Neural progenitor cell (in vitro differentiated cells): ENCODE measurements at regions not wholly inside any gene's neighbourhood (a gene's known extent, or its start where the extent isn't known, plus 50 kb on each side); places are given as distances from the start of the nearest gene placed in this dataset.

Experiments
- CTCF ChIP-seq: fragments of 200-600 bp; sonication (generic); IDR thresholded peaks from 2 replicates; pipeline ENCODE4 v1.5.1; 2017; ENCODE audit warnings: antibody characterized with exemption, mild to moderate bottlenecking
- EZH2 ChIP-seq: fragments of 200-600 bp; sonication (generic); IDR thresholded peaks from 2 replicates; pipeline ENCODE4 v1.6.1; 2017; ENCODE audit warnings: antibody characterized with exemption, mild to moderate bottlenecking, moderate library complexity

GRCh38 chr6:16069671-16070070 is 59.2 kb upstream of the MYLIP start:
- TF ChIP-seq CTCF (no peak), EZH2 (no peak)
